Skin of body (tissue), 2 donors: ENCODE measurements at regions not wholly inside any gene's neighbourhood (a gene's known extent, or its start where the extent isn't known, plus 50 kb on each side); places are given as distances from the start of the nearest gene placed in this dataset. TPM values are rescaled to one million over a fixed set of nuclear protein-coding genes. Genes with fewer than 3 reads are reported as not detected.

Source experiments
- DNase-seq: peaks from one replicate; lab custom pipeline; 2025; lab: John Stamatoyannopoulos, UW
- small RNA-seq: library from RNA; depleted of rRNA; stranded (forward); fragments of <200 nt; gene quantifications from one replicate; pipeline ENCODE3, GENCODE V24; 2014; ENCODE audit warnings: low replicate concordance

DNA sequence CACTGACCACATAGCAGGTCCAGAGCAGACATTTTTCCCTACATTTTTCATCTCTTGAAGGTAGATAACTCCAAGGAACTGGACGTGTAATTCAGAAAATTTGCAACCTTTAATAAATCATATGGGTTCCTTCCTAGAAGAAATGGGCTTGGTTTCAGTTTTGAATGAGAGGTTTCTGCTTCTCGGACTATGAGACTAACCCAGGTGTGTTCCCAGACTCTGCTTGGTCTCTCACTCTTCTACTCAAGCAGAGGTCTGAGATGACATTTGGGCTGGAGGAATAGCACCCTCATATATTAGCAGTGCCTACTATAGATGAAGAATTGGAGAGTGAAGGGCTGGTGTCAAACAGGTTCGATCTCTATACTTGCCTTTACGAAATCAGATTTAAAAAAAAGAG is 231.2 kb downstream of the DOK5 start:
- no peak for DNase-seq

DNA sequence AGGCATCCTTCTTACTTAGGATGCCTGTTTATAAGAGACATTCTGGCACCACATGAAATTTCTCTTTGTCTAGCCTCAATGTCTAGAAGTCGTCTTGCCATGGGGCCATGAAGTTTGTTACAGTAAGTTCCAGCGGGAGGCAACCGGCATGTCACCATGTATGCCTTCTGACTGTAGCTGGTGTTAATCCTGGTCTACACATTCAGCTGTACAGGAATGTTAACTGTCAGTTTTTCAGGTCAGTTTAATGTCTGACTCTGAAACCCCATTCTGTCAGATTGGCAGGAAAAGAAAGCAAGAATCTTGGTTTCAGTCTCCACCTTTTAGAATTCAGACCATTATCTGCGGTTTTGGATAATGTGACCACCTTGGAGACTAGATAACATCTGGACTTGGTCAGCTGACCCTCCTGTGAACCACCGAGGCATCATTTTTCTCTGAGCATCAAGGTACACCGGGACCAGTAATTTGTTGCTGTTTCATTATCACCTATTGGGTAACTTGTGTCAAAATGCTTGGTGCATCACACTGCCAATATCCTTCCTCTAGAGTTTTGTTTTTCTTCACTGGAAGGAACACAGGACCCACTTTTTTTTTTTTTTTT is 228.7 kb downstream of the DOK5 start:
- DNase-seq: no peak

Small RNAs in the stretch of these regions (small RNA-seq; reads per million reads assigned to genes)
- gene RNU4ATAC7P: not detected
